Gastroesophageal sphincter (tissue), 3 donors: ENCODE measurements at regions not wholly inside any gene's neighbourhood (a gene's known extent, or its start where the extent isn't known, plus 50 kb on each side); places are given as distances from the start of the nearest gene placed in this dataset.

Source experiments
- POLR2A ChIP-seq, 2 donors: fragments of 450-650 bp; IDR thresholded peaks; one replicate each; pipeline ENCODE4 v1.6.1; 2017; ENCODE audit warnings: antibody characterized with exemption in 2 of 2, mild to moderate bottlenecking in 2 of 2, moderate library complexity in 1 of 2
- POLR2AphosphoS5 ChIP-seq: sonication (generic); formaldehyde crosslinking; IDR thresholded peaks from one replicate; pipeline ENCODE4 v1.6.1; 2017; ENCODE audit warnings: antibody characterized with exemption
- TF ChIP-seq, protein P1 (sequence below), 4 experiments: fragments of 200-600 bp in 2 of 4; fragments of 450-650 bp in 2 of 4; sonication (generic) in 1 of 4; IDR thresholded peaks; one replicate each; pipeline ENCODE4 v1.5.1; 2017 to 2019; ENCODE audit warnings: antibody characterized with exemption in 4 of 4, mild to moderate bottlenecking in 2 of 4, moderate library complexity in 2 of 4

DNA sequence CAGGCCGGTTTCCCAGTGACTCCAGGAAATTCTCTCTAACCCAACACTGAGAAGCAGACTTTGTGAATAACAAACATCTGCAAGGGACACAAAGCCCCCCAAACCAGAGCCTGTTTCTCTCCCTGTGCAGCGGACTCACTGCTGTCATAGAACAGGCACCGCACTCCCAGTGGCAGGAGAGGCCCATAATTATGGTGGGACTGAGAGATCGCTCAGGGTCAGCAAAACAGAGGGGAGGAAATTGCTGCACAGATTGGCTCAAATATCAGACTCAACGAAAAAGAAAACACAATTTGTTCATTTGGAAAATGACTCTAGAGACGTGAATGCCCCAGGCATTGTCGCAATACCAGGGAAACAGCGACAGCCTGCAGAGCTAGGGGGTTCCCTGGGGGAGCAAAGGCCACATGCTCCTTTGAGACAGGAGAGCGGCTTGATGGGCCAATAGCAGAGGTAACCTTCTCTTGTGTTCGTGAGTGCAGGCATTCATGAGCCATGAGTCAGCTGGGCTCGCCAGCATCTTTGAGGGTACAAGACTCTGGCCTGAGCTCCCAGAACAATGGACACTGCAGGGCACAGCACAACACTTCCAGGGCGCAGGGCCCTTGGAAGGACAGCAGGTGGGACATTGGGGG is 143.3 kb upstream of the KLHL29 start:
- TF ChIP-seq, protein P1, sequence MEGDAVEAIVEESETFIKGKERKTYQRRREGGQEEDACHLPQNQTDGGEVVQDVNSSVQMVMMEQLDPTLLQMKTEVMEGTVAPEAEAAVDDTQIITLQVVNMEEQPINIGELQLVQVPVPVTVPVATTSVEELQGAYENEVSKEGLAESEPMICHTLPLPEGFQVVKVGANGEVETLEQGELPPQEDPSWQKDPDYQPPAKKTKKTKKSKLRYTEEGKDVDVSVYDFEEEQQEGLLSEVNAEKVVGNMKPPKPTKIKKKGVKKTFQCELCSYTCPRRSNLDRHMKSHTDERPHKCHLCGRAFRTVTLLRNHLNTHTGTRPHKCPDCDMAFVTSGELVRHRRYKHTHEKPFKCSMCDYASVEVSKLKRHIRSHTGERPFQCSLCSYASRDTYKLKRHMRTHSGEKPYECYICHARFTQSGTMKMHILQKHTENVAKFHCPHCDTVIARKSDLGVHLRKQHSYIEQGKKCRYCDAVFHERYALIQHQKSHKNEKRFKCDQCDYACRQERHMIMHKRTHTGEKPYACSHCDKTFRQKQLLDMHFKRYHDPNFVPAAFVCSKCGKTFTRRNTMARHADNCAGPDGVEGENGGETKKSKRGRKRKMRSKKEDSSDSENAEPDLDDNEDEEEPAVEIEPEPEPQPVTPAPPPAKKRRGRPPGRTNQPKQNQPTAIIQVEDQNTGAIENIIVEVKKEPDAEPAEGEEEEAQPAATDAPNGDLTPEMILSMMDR (IDR thresholded peaks at IDR 0.05), result no peak
- TF ChIP-seq POLR2AphosphoS5 (no peak), POLR2A (IDR thresholded peaks at IDR 0.05) (no peak)
